ENCODE measurements at regions not wholly inside any gene's neighbourhood (a gene's known extent, or its start where the extent isn't known, plus 50 kb on each side); places are given as distances from the start of the nearest gene placed in this dataset.

- no peak for DNase-seq (ENCODE audit: low spot score)
These were observed 83.3 kb upstream of the ID4 start for GRCh38 chr6:19753826-19754225.

GRCh38 chr6:19754686-19755085 lies 82.5 kb upstream of the ID4 start:
- no peak for DNase-seq (ENCODE audit: low spot score)

GRCh38 chr6:19755181-19755580 lies 82.0 kb upstream of the ID4 start:
- DNase-seq (ENCODE audit: low spot score): no peak

GRCh38 chr6:19757036-19757435 lies 80.1 kb upstream of the ID4 start:
- no peak for DNase-seq (ENCODE audit: low spot score)

GRCh38 chr6:19759117-19759880 lies 77.9 kb upstream of the ID4 start:
- DNase-seq (ENCODE audit: low spot score): no peak

- DNase-seq (ENCODE audit: low spot score): no peak
These were observed 76.0 kb upstream of the ID4 start for GRCh38 chr6:19761121-19761520.

- DNase-seq (ENCODE audit: low spot score): no peak
These were observed 65.3 kb upstream of the ID4 start for GRCh38 chr6:19771753-19772336.

- no peak for DNase-seq (ENCODE audit: low spot score)
These were observed 64.3 kb upstream of the ID4 start for GRCh38 chr6:19772891-19773290.

- no peak for DNase-seq (ENCODE audit: low spot score)
These were observed 55.9 kb upstream of the ID4 start for GRCh38 chr6:19781269-19781668.

GRCh38 chr6:19782588-19782987 lies 54.6 kb upstream of the ID4 start:
- DNase-seq (ENCODE audit: low spot score): no peak

Data from cerebellar cortex (tissue), 1 donor.